GM23338 (cell line): ENCODE measurements at regions not wholly inside any gene's neighbourhood (a gene's known extent, or its start where the extent isn't known, plus 50 kb on each side); places are given as distances from the start of the nearest gene placed in this dataset.
"Not testable (repeated sequence)": the region's sequence is repeated elsewhere in the genome, so short reads cannot be mapped to it uniquely, and the experiment has no call there.

Experiments
- CREB1 ChIP-seq: fragments of 250-450 bp; sonication (Bioruptor Pico); IDR thresholded peaks from 2 replicates; pipeline ENCODE4 v1.5.0; 2020; ENCODE audit warnings: low read depth, mild to moderate bottlenecking, moderate library complexity
- CTCF ChIP-seq, 2 experiments: fragments of 200-600 bp in 1 of 2; sonication (generic) in 1 of 2; conservative IDR thresholded peaks; 2 replicates each; pipeline versions ENCODE4 v1.5.1 to v1.6.1; 2016 to 2017; ENCODE audit warnings: antibody characterized with exemption in 2 of 2, low read depth in 2 of 2, mild to moderate bottlenecking in 2 of 2, moderate library complexity in 1 of 2
- ETS1 ChIP-seq: IDR thresholded peaks from 2 replicates; pipeline ENCODE4 v1.6.1; 2016; ENCODE audit warnings: antibody characterized with exemption
- EZH2 ChIP-seq: fragments of 200-600 bp; sonication (generic); IDR thresholded peaks from one replicate; pipeline ENCODE4 v1.8.0; 2017; ENCODE audit warnings: antibody characterized with exemption, mild to moderate bottlenecking, low read depth; ENCODE audit not compliant: unreplicated experiment
- EZH2phosphoT487 ChIP-seq: fragments of 200-600 bp; sonication (generic); IDR thresholded peaks from one replicate; pipeline ENCODE4 v1.8.1; 2018; ENCODE audit warnings: antibody characterized with exemption; ENCODE audit not compliant: unreplicated experiment
- JUNB ChIP-seq: IDR thresholded peaks from one replicate; pipeline ENCODE4 v1.6.1; 2016; ENCODE audit warnings: antibody characterized with exemption; ENCODE audit not compliant: unreplicated experiment
- NANOG ChIP-seq: IDR thresholded peaks from 2 replicates; pipeline ENCODE4 v1.6.1; 2016; ENCODE audit warnings: antibody characterized with exemption, borderline replicate concordance
- POLR2AphosphoS5 ChIP-seq: IDR thresholded peaks from 2 replicates; pipeline ENCODE4 v1.6.1; 2016; ENCODE audit warnings: antibody characterized with exemption, low read depth
- REST ChIP-seq: IDR thresholded peaks from one replicate; pipeline ENCODE4 v1.6.1; 2018; ENCODE audit warnings: antibody characterized with exemption; ENCODE audit not compliant: unreplicated experiment
- STAT1 ChIP-seq: IDR thresholded peaks from one replicate; pipeline ENCODE4 v1.6.1; 2016; ENCODE audit warnings: antibody characterized with exemption; ENCODE audit not compliant: unreplicated experiment
- ZNF114 ChIP-seq: fragments of 250-450 bp; sonication (Bioruptor Pico); IDR thresholded peaks from 2 replicates; pipeline ENCODE4 v1.5.0; 2020; ENCODE audit warnings: mild to moderate bottlenecking, moderate library complexity
- ZNF331 ChIP-seq: fragments of 250-450 bp; sonication (Bioruptor Pico); IDR thresholded peaks from 2 replicates; pipeline ENCODE4 v1.5.0; 2020; ENCODE audit warnings: low read depth, mild to moderate bottlenecking, moderate library complexity
- ZNF462 ChIP-seq: fragments of 250-450 bp; sonication (Bioruptor Pico); IDR thresholded peaks from 2 replicates; pipeline ENCODE4 v1.5.0; 2020; ENCODE audit warnings: mild to moderate bottlenecking, moderate library complexity

GRCh38 chrX:142390998-142391397 is 185.9 kb upstream of the MAGEC2 start:
- not testable (repeated sequence) for TF ChIP-seq CTCF (conservative IDR thresholded peaks at IDR 0.05; ENCODE audit: low read depth in 2 of 2); EZH2phosphoT487; NANOG; POLR2AphosphoS5; EZH2; ZNF331; ZNF462; ETS1; CREB1 (CRISPR knock-in tag); REST; ZNF114; STAT1; JUNB
